ENCODE measurements at regions not wholly inside any gene's neighbourhood (a gene's known extent, or its start where the extent isn't known, plus 50 kb on each side); places are given as distances from the start of the nearest gene placed in this dataset.

- Histone ChIP-seq H3K4me1 (ENCODE audit: control insufficient read depth in 2 of 2, insufficient read depth in 2 of 2, low read length in 2 of 2) (no peaks in the 10 kb centered on the region), H3K9me3 (ENCODE audit: control insufficient read depth in 2 of 3, low read length in 3 of 3) (no peaks in the 10 kb centered on the region), H3K36me3 (ENCODE audit: control insufficient read depth in 2 of 3, insufficient read depth in 3 of 3, low read length in 3 of 3) (no peaks in the 10 kb centered on the region), H3K4me3 (ENCODE audit: low read length) (no peak overlapping the region), H3K27ac (ENCODE audit: low read depth, low read length) (no peak overlapping the region), H3K27me3 (ENCODE audit: control insufficient read depth in 2 of 2, insufficient read depth in 2 of 2, low read length in 2 of 2) (no peaks in the 10 kb centered on the region)
- ChIA-PET CTCF (interaction anchor here (0.7 to 1.0 kb wide), 2 partner anchors 9 to 487 kb away, joined by 3 to 4 read pairs; no protein-coding TSS in a partner anchor), POLR2A (interaction anchor here (1.2 to 3.2 kb wide), 4 partner anchors 11 to 19 kb away, joined by 3 to 11 read pairs (median 5); no protein-coding TSS in a partner anchor)
- Mint-ChIP-seq H3K27me3 (no peaks in the 10 kb centered on the region), H3K4me3 (no peak overlapping the region), H3K4me1 (peaks cover 4 to 21% (median 8%) of the 10 kb centered on the region in 7 donors), H3K9me3 (peaks cover 0 to 2% (median 0%) of the 10 kb centered on the region in 11 donors), H3K36me3 (peaks cover 0 to 2% (median 0%) of the 10 kb centered on the region in 5 donors), H3K27ac (no peak overlapping the region)
- intact Hi-C loops (cut with micrococcal nuclease): no loop called here
- no peak for DNase-seq
- no peak for ATAC-seq
Measured at GRCh38 chr4:152269448-152270191, 266.3 kb downstream of the FBXW7 start.

DNA sequence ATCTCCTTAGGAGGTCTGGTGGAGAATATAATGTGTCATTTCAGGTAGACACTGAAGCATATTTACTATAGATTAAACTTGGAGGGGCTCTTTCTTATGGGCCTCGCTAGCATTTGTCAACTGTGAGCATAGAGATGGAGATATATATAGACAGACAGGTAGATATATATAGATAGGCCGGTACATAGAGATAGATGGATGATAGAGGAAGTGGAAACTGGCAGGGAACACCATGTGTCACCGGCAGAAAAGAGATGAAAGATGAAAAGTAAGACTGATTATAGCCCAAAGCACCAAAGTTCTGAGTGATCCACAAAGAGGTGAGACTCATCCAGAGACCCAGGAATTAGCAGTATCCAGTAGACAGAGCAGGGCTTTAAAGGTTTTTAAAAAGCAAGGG lies 268.1 kb downstream of the FBXW7 start:
- Histone ChIP-seq H3K9me3 (ENCODE audit: control insufficient read depth in 2 of 3, low read length in 3 of 3) (no peaks in the 10 kb centered on the region), H3K27ac (ENCODE audit: low read depth, low read length) (no peak overlapping the region), H3K27me3 (ENCODE audit: control insufficient read depth in 2 of 2, insufficient read depth in 2 of 2, low read length in 2 of 2) (no peaks in the 10 kb centered on the region), H3K4me1 (ENCODE audit: control insufficient read depth in 2 of 2, insufficient read depth in 2 of 2, low read length in 2 of 2) (no peaks in the 10 kb centered on the region), H3K36me3 (ENCODE audit: control insufficient read depth in 2 of 3, insufficient read depth in 3 of 3, low read length in 3 of 3) (no peaks in the 10 kb centered on the region), H3K4me3 (ENCODE audit: low read length) (no peak overlapping the region)
- Mint-ChIP-seq H3K4me1 (peaks cover 4 to 21% (median 8%) of the 10 kb centered on the region in 7 donors), H3K9me3 (peaks cover 0 to 3% (median 0%) of the 10 kb centered on the region in 11 donors), H3K36me3 (peaks cover 0 to 3% (median 0%) of the 10 kb centered on the region in 5 donors), H3K27ac (peak overlapping the region in 1 of 9 donors; percentile 0), H3K4me3 (peak overlapping the region in 2 of 10 donors; percentile 4 to 8), H3K27me3 (peaks cover 0 to 8% (median 0%) of the 10 kb centered on the region in 5 donors)
- ATAC-seq (no peak), DNase-seq (no peak)
- CTCF ChIA-PET: no interaction called here
- POLR2A ChIA-PET: interaction anchor here (0.6 to 3.2 kb wide), 2 partner anchors 13 to 85 kb away, joined by 4 to 11 read pairs; no protein-coding TSS in a partner anchor
- intact Hi-C loops (cut with micrococcal nuclease): no loop called here

- peaks cover 0 to 10% (median 0%) of the 10 kb centered on the region in 5 donors for H3K27me3 Mint-ChIP-seq
- Histone ChIP-seq H3K27me3 (ENCODE audit: control insufficient read depth in 2 of 2, insufficient read depth in 2 of 2, low read length in 2 of 2) (no peaks in the 10 kb centered on the region), H3K4me1 (ENCODE audit: control insufficient read depth in 2 of 2, insufficient read depth in 2 of 2, low read length in 2 of 2) (no peaks in the 10 kb centered on the region), H3K36me3 (ENCODE audit: control insufficient read depth in 2 of 3, insufficient read depth in 3 of 3, low read length in 3 of 3) (no peaks in the 10 kb centered on the region), H3K27ac (ENCODE audit: low read depth, low read length) (no peak overlapping the region), H3K9me3 (ENCODE audit: control insufficient read depth in 2 of 3, low read length in 3 of 3) (no peaks in the 10 kb centered on the region), H3K4me3 (ENCODE audit: low read length) (no peak overlapping the region)
- intact Hi-C loops (cut with micrococcal nuclease): no loop called here
- DNase-seq (no peak), ATAC-seq (no peak)
- ChIA-PET CTCF (no interaction called here), POLR2A (interaction anchor here (1.0 to 1.1 kb wide), 2 partner anchors 11 to 13 kb away, joined by 3 to 4 read pairs; no protein-coding TSS in a partner anchor)
- H3K9me3 Mint-ChIP-seq: peaks cover 0 to 3% (median 0%) of the 10 kb centered on the region in 11 donors
- H3K4me3 Mint-ChIP-seq: no peak overlapping the region
- peaks cover 4 to 18% (median 8%) of the 10 kb centered on the region in 7 donors for H3K4me1 Mint-ChIP-seq
- no peak overlapping the region for H3K27ac Mint-ChIP-seq
- H3K36me3 Mint-ChIP-seq: peaks cover 0 to 3% (median 0%) of the 10 kb centered on the region in 5 donors
Measured at GRCh38 chr4:152266831-152267480, 268.9 kb downstream of the FBXW7 start.

DNA sequence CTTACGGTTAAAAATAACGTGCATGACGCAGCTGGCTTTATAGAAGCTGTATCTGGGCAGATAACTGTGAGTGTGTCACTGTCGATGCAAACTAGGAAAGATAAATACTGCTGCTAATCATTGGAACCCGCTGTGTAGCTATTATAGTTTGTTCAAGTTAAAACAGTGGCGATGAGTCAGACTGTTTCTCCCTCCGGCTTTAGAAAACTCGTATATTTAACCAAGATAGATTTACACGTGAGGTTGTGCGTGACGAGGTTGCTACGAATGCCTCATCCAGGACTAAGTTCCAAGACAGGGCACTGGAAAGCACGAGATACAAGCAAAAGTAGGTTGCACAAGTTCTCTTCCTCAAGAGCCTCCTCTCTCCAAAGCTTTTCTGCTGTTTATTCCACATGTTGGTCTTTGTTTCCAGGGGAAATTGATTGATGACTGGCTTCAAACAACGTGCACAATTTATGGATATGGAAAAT lies 270.7 kb downstream of the FBXW7 start:
- peaks cover 0 to 5% (median 0%) of the 10 kb centered on the region in 3 experiments for H3K36me3 ChIP-seq (ENCODE audit: control insufficient read depth in 2 of 3, insufficient read depth in 3 of 3, low read length in 3 of 3)
- no peak overlapping the region for H3K4me3 ChIP-seq (ENCODE audit: low read length)
- Mint-ChIP-seq H3K36me3 (peaks cover 0 to 10% (median 0%) of the 10 kb centered on the region in 5 donors), H3K27me3 (peaks cover 0 to 15% (median 0%) of the 10 kb centered on the region in 5 donors), H3K27ac (peak overlapping the region in 1 of 9 donors; percentile 51), H3K4me1 (peaks cover 4 to 18% (median 9%) of the 10 kb centered on the region in 7 donors), H3K9me3 (peaks cover 0 to 6% (median 0%) of the 10 kb centered on the region in 11 donors), H3K4me3 (no peak overlapping the region)
- no peak for ATAC-seq
- DNase-seq: no peak
- no peaks in the 10 kb centered on the region for H3K4me1 ChIP-seq (ENCODE audit: control insufficient read depth in 2 of 2, insufficient read depth in 2 of 2, low read length in 2 of 2)
- intact Hi-C loops (cut with micrococcal nuclease): no loop called here
- POLR2A ChIA-PET: no interaction called here
- no peak overlapping the region for H3K27ac ChIP-seq (ENCODE audit: low read depth, low read length)
- no peaks in the 10 kb centered on the region for H3K27me3 ChIP-seq (ENCODE audit: control insufficient read depth in 2 of 2, insufficient read depth in 2 of 2, low read length in 2 of 2)
- no peaks in the 10 kb centered on the region for H3K9me3 ChIP-seq (ENCODE audit: control insufficient read depth in 2 of 3, low read length in 3 of 3)
- CTCF ChIA-PET: no interaction called here

GRCh38 chr4:152264106-152264505 lies 271.8 kb downstream of the FBXW7 start:
- Mint-ChIP-seq H3K9me3 (peaks cover 0 to 11% (median 3%) of the 10 kb centered on the region in 11 donors), H3K27me3 (peaks cover 0 to 15% (median 0%) of the 10 kb centered on the region in 5 donors), H3K4me1 (peaks cover 4 to 20% (median 10%) of the 10 kb centered on the region in 7 donors), H3K4me3 (no peak overlapping the region), H3K27ac (no peak overlapping the region), H3K36me3 (peaks cover 0 to 18% (median 0%) of the 10 kb centered on the region in 5 donors)
- no peak for ATAC-seq
- H3K4me3 ChIP-seq (ENCODE audit: low read length): no peak overlapping the region
- H3K4me1 ChIP-seq (ENCODE audit: control insufficient read depth in 2 of 2, insufficient read depth in 2 of 2, low read length in 2 of 2): peaks cover 0 to under 1% of the 10 kb centered on the region in 2 donors
- intact Hi-C loops (cut with micrococcal nuclease): no loop called here
- no peak for DNase-seq
- no peaks in the 10 kb centered on the region for H3K9me3 ChIP-seq (ENCODE audit: control insufficient read depth in 2 of 3, low read length in 3 of 3)
- POLR2A ChIA-PET: interaction anchor here (0.6 to 1.1 kb wide), 4 partner anchors 12 to 145 kb away, joined by 3 to 6 read pairs (median 4); no protein-coding TSS in a partner anchor
- H3K36me3 ChIP-seq (ENCODE audit: control insufficient read depth in 2 of 3, insufficient read depth in 3 of 3, low read length in 3 of 3): peaks cover 0 to 5% (median 0%) of the 10 kb centered on the region in 3 experiments
- CTCF ChIA-PET: no interaction called here
- no peaks in the 10 kb centered on the region for H3K27me3 ChIP-seq (ENCODE audit: control insufficient read depth in 2 of 2, insufficient read depth in 2 of 2, low read length in 2 of 2)
- H3K27ac ChIP-seq (ENCODE audit: low read depth, low read length): no peak overlapping the region

- ChIA-PET CTCF (no interaction called here), POLR2A (no interaction called here)
- Mint-ChIP-seq H3K36me3 (peaks cover 0 to 22% (median 0%) of the 10 kb centered on the region in 5 donors), H3K4me3 (peak overlapping the region in 2 of 10 donors; percentile 2 to 34), H3K27me3 (peaks cover 0 to 17% (median 0%) of the 10 kb centered on the region in 5 donors), H3K27ac (peak overlapping the region in 1 of 9 donors; percentile 39), H3K4me1 (peaks cover 0 to 13% (median under 1%) of the 10 kb centered on the region in 7 donors), H3K9me3 (peaks cover 0 to 11% (median 3%) of the 10 kb centered on the region in 11 donors)
- intact Hi-C loops (cut with micrococcal nuclease): loop anchor here (5.0 kb wide), 4 partner anchors 67 to 498 kb away; partner anchors contain the start of gene GATB (in 2 of the 2)
- Histone ChIP-seq H3K36me3 (ENCODE audit: control insufficient read depth in 2 of 3, insufficient read depth in 3 of 3, low read length in 3 of 3) (peaks cover 0 to 5% (median 0%) of the 10 kb centered on the region in 3 experiments), H3K27ac (ENCODE audit: low read depth, low read length) (no peak overlapping the region), H3K9me3 (ENCODE audit: control insufficient read depth in 2 of 3, low read length in 3 of 3) (no peaks in the 10 kb centered on the region), H3K4me1 (ENCODE audit: control insufficient read depth in 2 of 2, insufficient read depth in 2 of 2, low read length in 2 of 2) (peaks cover 33 to 38% of the 10 kb centered on the region in 2 donors), H3K27me3 (ENCODE audit: control insufficient read depth in 2 of 2, insufficient read depth in 2 of 2, low read length in 2 of 2) (no peaks in the 10 kb centered on the region), H3K4me3 (ENCODE audit: low read length) (no peak overlapping the region)
- ATAC-seq: no peak
- no peak for DNase-seq
Measured at GRCh38 chr4:152259866-152260265, 276.0 kb downstream of the FBXW7 start.
